ENCODE measurements at regions not wholly inside any gene's neighbourhood (a gene's known extent, or its start where the extent isn't known, plus 50 kb on each side); places are given as distances from the start of the nearest gene placed in this dataset.

DNA sequence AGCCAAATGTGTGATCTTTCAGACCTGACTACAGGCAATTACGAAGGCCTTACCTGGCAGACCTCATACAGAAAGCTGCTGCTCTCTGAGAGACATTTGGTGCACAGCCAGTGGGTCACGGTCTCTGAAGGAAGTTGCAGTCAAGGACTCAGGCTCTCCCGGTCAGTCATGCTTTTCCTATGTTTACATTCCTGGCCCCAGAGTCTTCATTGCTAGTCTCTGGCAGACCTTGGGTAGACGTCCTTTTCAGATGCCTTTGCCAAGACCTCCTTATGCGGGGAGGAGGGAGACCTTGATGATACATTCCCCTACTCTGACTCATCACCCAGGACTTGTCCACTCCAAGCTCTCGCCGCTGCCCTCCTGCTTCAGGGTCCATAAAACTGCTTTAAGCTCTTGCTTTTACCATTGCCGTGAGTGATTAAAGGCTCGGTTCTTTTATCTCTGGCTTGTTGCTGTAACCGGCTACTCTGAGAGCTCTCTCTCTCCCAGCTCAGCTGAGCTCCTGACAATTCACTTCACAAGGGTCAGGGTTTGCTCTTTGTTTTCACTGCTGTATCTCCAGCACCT is 62.0 kb upstream of the SLC35F5 start (continued):
- TF ChIP-seq, protein P1, sequence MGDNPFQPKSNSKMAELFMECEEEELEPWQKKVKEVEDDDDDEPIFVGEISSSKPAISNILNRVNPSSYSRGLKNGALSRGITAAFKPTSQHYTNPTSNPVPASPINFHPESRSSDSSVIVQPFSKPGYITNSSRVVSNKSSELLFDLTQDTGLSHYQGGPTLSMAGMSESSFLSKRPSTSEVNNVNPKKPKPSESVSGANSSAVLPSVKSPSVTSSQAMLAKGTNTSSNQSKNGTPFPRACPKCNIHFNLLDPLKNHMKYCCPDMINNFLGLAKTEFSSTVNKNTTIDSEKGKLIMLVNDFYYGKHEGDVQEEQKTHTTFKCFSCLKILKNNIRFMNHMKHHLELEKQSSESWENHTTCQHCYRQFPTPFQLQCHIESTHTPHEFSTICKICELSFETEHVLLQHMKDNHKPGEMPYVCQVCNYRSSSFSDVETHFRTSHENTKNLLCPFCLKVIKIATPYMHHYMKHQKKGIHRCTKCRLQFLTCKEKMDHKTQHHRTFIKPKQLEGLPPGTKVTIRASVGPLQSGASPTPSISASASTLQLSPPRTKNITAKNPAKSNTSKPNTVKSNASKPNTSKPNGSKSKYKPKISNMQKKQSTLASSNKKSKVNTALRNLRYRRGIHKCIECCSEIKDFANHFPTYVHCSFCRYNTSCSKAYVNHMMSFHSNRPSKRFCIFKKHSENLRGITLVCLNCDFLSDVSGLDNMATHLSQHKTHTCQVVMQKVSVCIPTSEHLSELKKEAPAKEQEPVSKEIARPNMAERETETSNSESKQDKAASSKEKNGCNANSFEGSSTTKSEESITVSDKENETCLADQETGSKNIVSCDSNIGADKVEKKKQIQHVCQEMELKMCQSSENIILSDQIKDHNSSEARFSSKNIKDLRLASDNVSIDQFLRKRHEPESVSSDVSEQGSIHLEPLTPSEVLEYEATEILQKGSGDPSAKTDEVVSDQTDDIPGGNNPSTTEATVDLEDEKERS (CRISPR knock-in tag; IDR thresholded peaks at IDR 0.05): 0 out of 2 replicates have a peak, but pooled peaks have one; percentile 26
- TF ChIP-seq HNRNPH1 (optimal IDR thresholded peaks at IDR 0.05; ENCODE audit: low read depth, low read length) (no peak), ZNF598 (CRISPR knock-in tag; IDR thresholded peaks at IDR 0.05; ENCODE audit: borderline replicate concordance) (0 out of 2 replicates have a peak, but pooled peaks have one; percentile 61), PPARG (CRISPR knock-in tag; conservative IDR thresholded peaks at IDR 0.05) (no peak), ZMYM4 (CRISPR knock-in tag; IDR thresholded peaks at IDR 0.05) (no peak), FOSL1 (CRISPR knock-in tag; IDR thresholded peaks at IDR 0.05; ENCODE audit: borderline replicate concordance) (peak; percentile 65; the same call in 1 of the 2 replicates), FOXA3 (CRISPR knock-in tag; IDR thresholded peaks at IDR 0.05) (peak; percentile 74), IRF2 (CRISPR knock-in tag; IDR thresholded peaks at IDR 0.05) (0 out of 2 replicates have a peak, but pooled peaks have one; percentile 43), ZNF335 (CRISPR knock-in tag; IDR thresholded peaks at IDR 0.05) (0 out of 2 replicates have a peak, but pooled peaks have one; percentile 47), BCL6 (CRISPR knock-in tag; IDR thresholded peaks at IDR 0.05) (peak; percentile 11; the same call in 1 of the 2 replicates), PHF21A (CRISPR knock-in tag; IDR thresholded peaks at IDR 0.05) (0 out of 2 replicates have a peak, but pooled peaks have one; percentile 13), FOSL2 (CRISPR knock-in tag; IDR thresholded peaks at IDR 0.05) (peak; percentile 96)
- TF ChIP-seq, protein P2, sequence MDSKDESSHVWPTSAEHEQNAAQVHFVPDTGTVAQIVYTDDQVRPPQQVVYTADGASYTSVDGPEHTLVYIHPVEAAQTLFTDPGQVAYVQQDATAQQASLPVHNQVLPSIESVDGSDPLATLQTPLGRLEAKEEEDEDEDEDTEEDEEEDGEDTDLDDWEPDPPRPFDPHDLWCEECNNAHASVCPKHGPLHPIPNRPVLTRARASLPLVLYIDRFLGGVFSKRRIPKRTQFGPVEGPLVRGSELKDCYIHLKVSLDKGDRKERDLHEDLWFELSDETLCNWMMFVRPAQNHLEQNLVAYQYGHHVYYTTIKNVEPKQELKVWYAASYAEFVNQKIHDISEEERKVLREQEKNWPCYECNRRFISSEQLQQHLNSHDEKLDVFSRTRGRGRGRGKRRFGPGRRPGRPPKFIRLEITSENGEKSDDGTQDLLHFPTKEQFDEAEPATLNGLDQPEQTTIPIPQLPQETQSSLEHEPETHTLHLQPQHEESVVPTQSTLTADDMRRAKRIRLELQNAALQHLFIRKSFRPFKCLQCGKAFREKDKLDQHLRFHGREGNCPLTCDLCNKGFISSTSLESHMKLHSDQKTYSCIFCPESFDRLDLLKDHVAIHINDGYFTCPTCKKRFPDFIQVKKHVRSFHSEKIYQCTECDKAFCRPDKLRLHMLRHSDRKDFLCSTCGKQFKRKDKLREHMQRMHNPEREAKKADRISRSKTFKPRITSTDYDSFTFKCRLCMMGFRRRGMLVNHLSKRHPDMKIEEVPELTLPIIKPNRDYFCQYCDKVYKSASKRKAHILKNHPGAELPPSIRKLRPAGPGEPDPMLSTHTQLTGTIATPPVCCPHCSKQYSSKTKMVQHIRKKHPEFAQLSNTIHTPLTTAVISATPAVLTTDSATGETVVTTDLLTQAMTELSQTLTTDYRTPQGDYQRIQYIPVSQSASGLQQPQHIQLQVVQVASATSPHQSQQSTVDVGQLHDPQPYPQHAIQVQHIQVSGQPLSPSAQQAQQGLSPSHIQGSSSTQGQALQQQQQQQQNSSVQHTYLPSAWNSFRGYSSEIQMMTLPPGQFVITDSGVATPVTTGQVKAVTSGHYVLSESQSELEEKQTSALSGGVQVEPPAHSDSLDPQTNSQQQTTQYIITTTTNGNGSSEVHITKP (CRISPR knock-in tag; IDR thresholded peaks at IDR 0.05; ENCODE audit: low read depth): 0 out of 2 replicates have a peak, but pooled peaks have one; percentile 52
- TF ChIP-seq, protein P3, sequence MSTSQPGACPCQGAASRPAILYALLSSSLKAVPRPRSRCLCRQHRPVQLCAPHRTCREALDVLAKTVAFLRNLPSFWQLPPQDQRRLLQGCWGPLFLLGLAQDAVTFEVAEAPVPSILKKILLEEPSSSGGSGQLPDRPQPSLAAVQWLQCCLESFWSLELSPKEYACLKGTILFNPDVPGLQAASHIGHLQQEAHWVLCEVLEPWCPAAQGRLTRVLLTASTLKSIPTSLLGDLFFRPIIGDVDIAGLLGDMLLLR (CRISPR knock-in tag; IDR thresholded peaks at IDR 0.05): no peak
- TF ChIP-seq, protein P4, sequence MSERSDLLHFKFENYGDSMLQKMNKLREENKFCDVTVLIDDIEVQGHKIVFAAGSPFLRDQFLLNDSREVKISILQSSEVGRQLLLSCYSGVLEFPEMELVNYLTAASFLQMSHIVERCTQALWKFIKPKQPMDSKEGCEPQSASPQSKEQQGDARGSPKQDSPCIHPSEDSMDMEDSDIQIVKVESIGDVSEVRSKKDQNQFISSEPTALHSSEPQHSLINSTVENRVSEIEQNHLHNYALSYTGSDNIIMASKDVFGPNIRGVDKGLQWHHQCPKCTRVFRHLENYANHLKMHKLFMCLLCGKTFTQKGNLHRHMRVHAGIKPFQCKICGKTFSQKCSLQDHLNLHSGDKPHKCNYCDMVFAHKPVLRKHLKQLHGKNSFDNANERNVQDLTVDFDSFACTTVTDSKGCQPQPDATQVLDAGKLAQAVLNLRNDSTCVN (CRISPR knock-in tag; IDR thresholded peaks at IDR 0.05; ENCODE audit: borderline replicate concordance): 0 out of 2 replicates have a peak, but pooled peaks have one; percentile 24
- TF ChIP-seq, protein P5, sequence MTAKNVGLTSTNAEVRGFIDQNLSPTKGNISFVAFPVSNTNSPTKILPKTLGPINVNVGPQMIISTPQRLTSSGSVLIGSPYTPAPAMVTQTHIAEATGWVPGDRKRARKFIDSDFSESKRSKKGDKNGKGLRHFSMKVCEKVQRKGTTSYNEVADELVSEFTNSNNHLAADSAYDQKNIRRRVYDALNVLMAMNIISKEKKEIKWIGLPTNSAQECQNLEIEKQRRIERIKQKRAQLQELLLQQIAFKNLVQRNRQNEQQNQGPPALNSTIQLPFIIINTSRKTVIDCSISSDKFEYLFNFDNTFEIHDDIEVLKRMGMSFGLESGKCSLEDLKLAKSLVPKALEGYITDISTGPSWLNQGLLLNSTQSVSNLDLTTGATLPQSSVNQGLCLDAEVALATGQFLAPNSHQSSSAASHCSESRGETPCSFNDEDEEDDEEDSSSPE (CRISPR knock-in tag; IDR thresholded peaks at IDR 0.05): no peak
- TF ChIP-seq, protein P6, sequence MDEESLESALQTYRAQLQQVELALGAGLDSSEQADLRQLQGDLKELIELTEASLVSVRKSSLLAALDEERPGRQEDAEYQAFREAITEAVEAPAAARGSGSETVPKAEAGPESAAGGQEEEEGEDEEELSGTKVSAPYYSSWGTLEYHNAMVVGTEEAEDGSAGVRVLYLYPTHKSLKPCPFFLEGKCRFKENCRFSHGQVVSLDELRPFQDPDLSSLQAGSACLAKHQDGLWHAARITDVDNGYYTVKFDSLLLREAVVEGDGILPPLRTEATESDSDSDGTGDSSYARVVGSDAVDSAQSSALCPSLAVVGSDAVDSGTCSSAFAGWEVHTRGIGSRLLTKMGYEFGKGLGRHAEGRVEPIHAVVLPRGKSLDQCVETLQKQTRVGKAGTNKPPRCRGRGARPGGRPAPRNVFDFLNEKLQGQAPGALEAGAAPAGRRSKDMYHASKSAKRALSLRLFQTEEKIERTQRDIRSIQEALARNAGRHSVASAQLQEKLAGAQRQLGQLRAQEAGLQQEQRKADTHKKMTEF (CRISPR knock-in tag; IDR thresholded peaks at IDR 0.05): 0 out of 2 replicates have a peak, but pooled peaks have one; percentile 40
